SK-N-SH (cell line): ENCODE measurements at regions not wholly inside any gene's neighbourhood (a gene's known extent, or its start where the extent isn't known, plus 50 kb on each side); places are given as distances from the start of the nearest gene placed in this dataset.

Experiments used
- CTCF ChIA-PET: fragments of 300-600, 350-600 bp; formaldehyde crosslinking; extraction: SDS; loops from one replicate; lab custom pipeline; 2021; lab: Yijun Ruan, JAX
- POLR2A ChIA-PET: fragments of 350-600 bp; sonication (Branson Sonifier 250); formaldehyde crosslinking; extraction: SDS; loops from one replicate; lab custom pipeline; 2020; ENCODE audit warnings: antibody characterized with exemption, inconsistent platforms; lab: Yijun Ruan, JAX
- DNase-seq: peaks from one replicate; pipeline ENCODE4 v3.0.0; 2012
- H2AFZ ChIP-seq: fragments of 200-600 bp; sonication (generic); 2 replicates; pipeline ENCODE4 v1.8.1; 2016; ENCODE audit warnings: antibody characterized with exemption, mild to moderate bottlenecking, low read depth
- H3F3A ChIP-seq: fragments of 200-600 bp; sonication (generic); replicated peaks from 2 replicates; pipeline ENCODE3; 2016; ENCODE audit warnings: antibody characterized with exemption, mild to moderate bottlenecking; ENCODE audit not compliant: insufficient read depth
- H3K27ac ChIP-seq, 2 experiments: fragments of 200-500 bp in 1 of 2; fragments of 200-600 bp in 1 of 2; sonication (Bioruptor generic) in 1 of 2; sonication (generic), shearing (Covaris generic) in 1 of 2; 2 replicates each; pipeline versions ENCODE4 v1.5.1 to v1.6.1; 2014 to 2016; ENCODE audit warnings: low read depth in 2 of 2, inconsistent platforms in 1 of 2, low read length in 1 of 2, mild to moderate bottlenecking in 1 of 2, mixed read lengths in 1 of 2
- H3K27me3 ChIP-seq: fragments of 200-600 bp; sonication (generic), shearing (Covaris generic); 2 replicates; pipeline ENCODE4 v1.6.1; 2016; ENCODE audit warnings: mixed run types; ENCODE audit not compliant: insufficient read depth
- H3K36me3 ChIP-seq, 2 experiments: fragments of 200-500 bp in 1 of 2; fragments of 200-600 bp in 1 of 2; sonication (Bioruptor generic) in 1 of 2; sonication (generic) in 1 of 2; replicated peaks in 1 of 2; 2 replicates each; pipeline versions ENCODE3 to v1.5.1; 2014 to 2016; ENCODE audit warnings: low read length in 1 of 2, mild to moderate bottlenecking in 1 of 2; ENCODE audit not compliant: insufficient read depth in 2 of 2, control insufficient read depth in 1 of 2
- H3K4me1 ChIP-seq, 2 experiments: fragments of 200-500 bp in 1 of 2; fragments of 200-600 bp in 1 of 2; sonication (Bioruptor generic) in 1 of 2; sonication (generic), shearing (Covaris generic) in 1 of 2; 2 replicates each; pipeline versions ENCODE4 v1.5.1 to v1.6.1; 2014 to 2016; ENCODE audit warnings: low read depth in 1 of 2, low read length in 1 of 2, mixed run types in 1 of 2; ENCODE audit not compliant: insufficient read depth in 2 of 2, control insufficient read depth in 1 of 2
- H3K4me2 ChIP-seq: fragments of 200-600 bp; sonication (generic), shearing (Covaris generic); 2 replicates; pipeline ENCODE4 v1.6.1; 2017; ENCODE audit warnings: mixed run types
- H3K4me3 ChIP-seq, 2 experiments: fragments of 200-500 bp in 1 of 2; fragments of 200-600 bp in 1 of 2; sonication (Bioruptor generic) in 1 of 2; sonication (generic), shearing (Covaris generic) in 1 of 2; 2 replicates each; pipeline versions ENCODE4 v1.5.1 to v1.8.1; 2014 to 2016; ENCODE audit warnings: low read depth in 2 of 2, inconsistent platforms in 1 of 2, low read length in 1 of 2, mild to moderate bottlenecking in 1 of 2, mixed read lengths in 1 of 2, moderate library complexity in 1 of 2
- H3K79me2 ChIP-seq: fragments of 200-600 bp; sonication (generic); 2 replicates; pipeline ENCODE4 v1.8.1; 2017; ENCODE audit warnings: mild to moderate bottlenecking; ENCODE audit not compliant: insufficient read depth
- H3K9ac ChIP-seq: fragments of 200-600 bp; sonication (generic); 2 replicates; pipeline ENCODE4 v1.6.1; 2017; ENCODE audit warnings: mixed run types
- H3K9me2 ChIP-seq: fragments of 200-600 bp; sonication (generic); 2 replicates; pipeline ENCODE4 v1.6.1; 2017; ENCODE audit warnings: mixed run types
- H3K9me3 ChIP-seq: fragments of 200-600 bp; sonication (generic); 2 replicates; pipeline ENCODE4 v1.6.1; 2017; ENCODE audit warnings: mixed run types, mild to moderate bottlenecking, moderate library complexity
- H4K20me1 ChIP-seq: fragments of 200-600 bp; sonication (generic); 2 replicates; pipeline ENCODE4 v1.6.1; 2017; ENCODE audit warnings: mild to moderate bottlenecking, mixed run types; ENCODE audit not compliant: insufficient read depth
- CHD2 ChIP-seq: fragments of 150-350 bp; IDR thresholded peaks from 2 replicates; pipeline ENCODE4 v1.6.1; 2018; ENCODE audit warnings: low read length; ENCODE audit not compliant: partially characterized antibody
- CTCF ChIP-seq: fragments of 200-600 bp; sonication (generic); IDR thresholded peaks from 2 replicates; pipeline ENCODE4 v1.6.1; 2017; ENCODE audit warnings: antibody characterized with exemption, mild to moderate bottlenecking, moderate library complexity
- EP300 ChIP-seq, 2 experiments: IDR thresholded peaks; 2 replicates each; pipeline versions ENCODE4 v1.4.0 to v1.6.1; 2012; ENCODE audit warnings: borderline replicate concordance in 1 of 2, low read depth in 1 of 2, low read length in 1 of 2
- FOSL2 ChIP-seq: IDR thresholded peaks from 2 replicates; pipeline ENCODE4 v1.4.0; 2012; ENCODE audit warnings: low read depth, mild to moderate bottlenecking, moderate library complexity, borderline replicate concordance
- FOXJ3 ChIP-seq: sonication (generic); formaldehyde crosslinking; IDR thresholded peaks from 2 replicates; pipeline ENCODE4 v1.5.1; 2020; ENCODE audit warnings: mild to moderate bottlenecking, missing genetic modification reagents
- GATA2 ChIP-seq: sonication (generic); formaldehyde crosslinking; IDR thresholded peaks from 2 replicates; pipeline ENCODE4 v1.5.0; 2020; ENCODE audit warnings: mild to moderate bottlenecking, missing genetic modification reagents
- JUND ChIP-seq: IDR thresholded peaks from 2 replicates; pipeline ENCODE4 v1.4.0; 2012
- MEF2A ChIP-seq: IDR thresholded peaks from 2 replicates; pipeline ENCODE4 v1.4.0; 2012; ENCODE audit warnings: low read depth, borderline replicate concordance
- MXI1 ChIP-seq: IDR thresholded peaks from 2 replicates; pipeline ENCODE4 v1.6.1; 2012; ENCODE audit warnings: mild to moderate bottlenecking, low read depth, low read length, improper control_type of control experiment
- NFIC ChIP-seq: IDR thresholded peaks from 2 replicates; pipeline ENCODE4 v1.4.0; 2012; ENCODE audit warnings: borderline replicate concordance
- POLR2AphosphoS5 ChIP-seq: IDR thresholded peaks from 2 replicates; pipeline ENCODE4 v1.6.1; 2012; ENCODE audit warnings: low read depth, low read length
- RAD21 ChIP-seq: IDR thresholded peaks from 2 replicates; pipeline ENCODE4 v1.6.1; 2012; ENCODE audit warnings: mild to moderate bottlenecking, low read length
- RCOR1 ChIP-seq: fragments of 150-350 bp; IDR thresholded peaks from 2 replicates; pipeline ENCODE4 v1.6.1; 2017; ENCODE audit warnings: antibody characterized with exemption, low read length
- RFX5 ChIP-seq: IDR thresholded peaks from 2 replicates; pipeline ENCODE4 v1.6.1; 2012; ENCODE audit warnings: mild to moderate bottlenecking, improper control_type of control experiment, low read length
- TCF12 ChIP-seq: IDR thresholded peaks from 2 replicates; pipeline ENCODE4 v1.4.0; 2012
- TEAD4 ChIP-seq: IDR thresholded peaks from 2 replicates; pipeline ENCODE4 v1.4.0; 2012; ENCODE audit warnings: mild to moderate bottlenecking, borderline replicate concordance; ENCODE audit not compliant: insufficient read depth
- YY1 ChIP-seq: IDR thresholded peaks from 2 replicates; pipeline ENCODE4 v1.4.0; 2012; ENCODE audit warnings: low read depth, mild to moderate bottlenecking
- WGBS: methylation state at CpG from one replicate; pipeline ENCODE4 v1.1.6; 2017; ENCODE audit warnings: low lambda C conversion rate; 5-methylcytosine and 5-hydroxymethylcytosine counted together
- TF ChIP-seq, protein P1 (sequence below): IDR thresholded peaks from 2 replicates; pipeline ENCODE4; 2012
- TF ChIP-seq, protein P2 (sequence below): IDR thresholded peaks from 2 replicates; pipeline ENCODE4 v1.4.0; 2012; ENCODE audit warnings: low read depth, borderline replicate concordance
- TF ChIP-seq, protein P3 (sequence below): IDR thresholded peaks from 2 replicates; pipeline ENCODE4 v1.4.0; 2012; ENCODE audit warnings: low read depth, borderline replicate concordance

DNA sequence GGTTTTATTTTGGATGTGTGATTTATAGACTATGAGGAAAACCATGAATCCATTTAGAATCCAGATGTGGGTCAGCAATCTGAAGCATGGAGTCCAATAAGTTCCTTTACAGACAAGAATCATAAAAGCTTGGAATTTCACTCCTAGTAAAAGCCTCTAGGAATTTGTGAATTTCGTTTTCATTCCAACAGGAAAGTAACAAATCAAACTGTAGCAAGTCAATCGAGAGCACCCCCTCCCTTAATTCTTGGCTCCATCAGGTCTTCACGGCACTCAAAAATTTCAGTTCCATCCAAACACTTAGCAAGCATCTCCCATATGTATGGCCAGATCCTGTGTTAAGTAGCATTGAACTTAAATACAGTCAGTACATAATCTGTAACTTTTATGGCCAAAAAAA lies 143.6 kb upstream of the POU2AF2 start:
- 59% methylated on average over 3 of the region's 3 CpGs for WGBS
- Histone ChIP-seq H3K4me3 (no peak overlapping the region), H3K4me2 (no peak overlapping the region), H3K27ac (no peak overlapping the region), H4K20me1 (no peaks in the 10 kb centered on the region), H3K9ac (no peak overlapping the region), H2AFZ (no peak overlapping the region), H3K27me3 (no peaks in the 10 kb centered on the region; the same call in 1 of the 2 replicates), H3K9me3 (no peaks in the 10 kb centered on the region), H3F3A (no peaks in the 10 kb centered on the region), H3K4me1 (no peaks in the 10 kb centered on the region; a peak in 1 of 4 replicates), H3K9me2 (no peaks in the 10 kb centered on the region; the same call in 1 of the 2 replicates), H3K79me2 (no peaks in the 10 kb centered on the region), H3K36me3 (no peaks in the 10 kb centered on the region)
- ChIA-PET POLR2A (no interaction called here), CTCF (no interaction called here)
- TF ChIP-seq TCF12 (no peak), CTCF (no peak), POLR2AphosphoS5 (no peak), EP300 (IDR thresholded peaks at IDR 0.05; ENCODE audit: borderline replicate concordance in 1 of 2, low read depth in 1 of 2, low read length in 1 of 2) (no peak), FOXJ3 (CRISPR knock-in tag) (no peak), GATA2 (CRISPR knock-in tag) (no peak), RAD21 (no peak), JUND (no peak), MEF2A (no peak), TEAD4 (no peak)
- TF ChIP-seq, protein P1, sequence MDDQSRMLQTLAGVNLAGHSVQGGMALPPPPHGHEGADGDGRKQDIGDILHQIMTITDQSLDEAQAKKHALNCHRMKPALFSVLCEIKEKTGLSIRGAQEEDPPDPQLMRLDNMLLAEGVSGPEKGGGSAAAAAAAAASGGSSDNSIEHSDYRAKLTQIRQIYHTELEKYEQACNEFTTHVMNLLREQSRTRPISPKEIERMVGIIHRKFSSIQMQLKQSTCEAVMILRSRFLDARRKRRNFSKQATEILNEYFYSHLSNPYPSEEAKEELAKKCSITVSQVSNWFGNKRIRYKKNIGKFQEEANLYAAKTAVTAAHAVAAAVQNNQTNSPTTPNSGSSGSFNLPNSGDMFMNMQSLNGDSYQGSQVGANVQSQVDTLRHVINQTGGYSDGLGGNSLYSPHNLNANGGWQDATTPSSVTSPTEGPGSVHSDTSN = no peak
- TF ChIP-seq, protein P2, sequence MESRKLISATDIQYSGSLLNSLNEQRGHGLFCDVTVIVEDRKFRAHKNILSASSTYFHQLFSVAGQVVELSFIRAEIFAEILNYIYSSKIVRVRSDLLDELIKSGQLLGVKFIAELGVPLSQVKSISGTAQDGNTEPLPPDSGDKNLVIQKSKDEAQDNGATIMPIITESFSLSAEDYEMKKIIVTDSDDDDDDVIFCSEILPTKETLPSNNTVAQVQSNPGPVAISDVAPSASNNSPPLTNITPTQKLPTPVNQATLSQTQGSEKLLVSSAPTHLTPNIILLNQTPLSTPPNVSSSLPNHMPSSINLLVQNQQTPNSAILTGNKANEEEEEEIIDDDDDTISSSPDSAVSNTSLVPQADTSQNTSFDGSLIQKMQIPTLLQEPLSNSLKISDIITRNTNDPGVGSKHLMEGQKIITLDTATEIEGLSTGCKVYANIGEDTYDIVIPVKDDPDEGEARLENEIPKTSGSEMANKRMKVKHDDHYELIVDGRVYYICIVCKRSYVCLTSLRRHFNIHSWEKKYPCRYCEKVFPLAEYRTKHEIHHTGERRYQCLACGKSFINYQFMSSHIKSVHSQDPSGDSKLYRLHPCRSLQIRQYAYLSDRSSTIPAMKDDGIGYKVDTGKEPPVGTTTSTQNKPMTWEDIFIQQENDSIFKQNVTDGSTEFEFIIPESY = no peak
- no peak for DNase-seq

DNA sequence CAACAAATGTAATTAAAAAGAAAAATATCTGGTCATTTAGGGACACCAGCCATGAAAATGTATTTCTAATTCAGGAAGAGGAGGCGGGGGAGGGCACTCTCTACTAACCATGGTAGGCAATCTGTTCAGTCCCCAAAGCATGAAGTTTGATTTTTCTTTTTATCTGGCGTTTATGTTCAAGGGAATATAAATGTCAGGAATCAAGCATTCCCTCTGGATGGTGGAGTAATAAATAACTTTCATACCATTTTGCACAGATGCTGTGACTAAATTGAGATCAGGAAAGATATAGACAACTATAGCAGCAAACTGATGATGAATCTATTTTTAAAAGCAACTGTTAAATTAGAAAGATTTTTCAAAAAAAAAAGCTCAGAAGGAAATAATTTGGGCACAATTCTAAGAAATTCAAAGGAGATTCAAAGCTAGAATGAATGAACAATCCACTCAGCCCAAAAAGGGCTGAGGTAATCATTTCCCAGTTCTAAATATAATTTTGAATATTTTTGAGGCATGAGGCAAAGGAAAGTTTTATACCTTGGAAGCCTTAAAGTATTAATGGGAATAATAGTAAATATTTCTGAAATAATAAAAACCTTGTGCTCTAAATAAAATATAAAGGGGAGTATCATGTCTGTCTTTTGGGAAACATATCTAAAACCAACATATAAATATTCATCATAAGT lies 146.4 kb upstream of the POU2AF2 start:
- no peaks in the 10 kb centered on the region; a peak in 1 of 4 replicates for H3K4me1 ChIP-seq
- H3K9me3 ChIP-seq = no peaks in the 10 kb centered on the region
- no peak overlapping the region for H3K27ac ChIP-seq
- CTCF ChIA-PET = interaction anchor here (0.7 kb wide), 1 partner anchor 8 kb away, joined by 3 read pairs; no protein-coding TSS in a partner anchor
- H3K79me2 ChIP-seq = no peaks in the 10 kb centered on the region
- no peaks in the 10 kb centered on the region; the same call in 1 of the 2 replicates for H3K9me2 ChIP-seq
- H2AFZ ChIP-seq = no peak overlapping the region
- no peaks in the 10 kb centered on the region for H3F3A ChIP-seq
- no peaks in the 10 kb centered on the region; the same call in 1 of the 2 replicates for H3K27me3 ChIP-seq
- H3K9ac ChIP-seq = no peak overlapping the region
- no peak for DNase-seq
- no peaks in the 10 kb centered on the region for H3K36me3 ChIP-seq
- no peaks in the 10 kb centered on the region for H4K20me1 ChIP-seq
- POLR2A ChIA-PET = no interaction called here
- no peak overlapping the region for H3K4me2 ChIP-seq
- H3K4me3 ChIP-seq = no peak overlapping the region
- 37% methylated on average over 2 of the region's 2 CpGs for WGBS
- TF ChIP-seq YY1 (no peak), MEF2A (no peak), NFIC (no peak), FOSL2 (no peak), TCF12 (no peak), RCOR1 (no peak), CHD2 (no peak), MXI1 (no peak), RFX5 (no peak)
- TF ChIP-seq, protein P3, sequence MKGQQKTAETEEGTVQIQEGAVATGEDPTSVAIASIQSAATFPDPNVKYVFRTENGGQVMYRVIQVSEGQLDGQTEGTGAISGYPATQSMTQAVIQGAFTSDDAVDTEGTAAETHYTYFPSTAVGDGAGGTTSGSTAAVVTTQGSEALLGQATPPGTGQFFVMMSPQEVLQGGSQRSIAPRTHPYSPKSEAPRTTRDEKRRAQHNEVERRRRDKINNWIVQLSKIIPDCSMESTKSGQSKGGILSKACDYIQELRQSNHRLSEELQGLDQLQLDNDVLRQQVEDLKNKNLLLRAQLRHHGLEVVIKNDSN = no peak
- TF ChIP-seq, protein P2 = no peak
